ENCODE measurements at regions not wholly inside any gene's neighbourhood (a gene's known extent, or its start where the extent isn't known, plus 50 kb on each side); places are given as distances from the start of the nearest gene placed in this dataset.

DNA sequence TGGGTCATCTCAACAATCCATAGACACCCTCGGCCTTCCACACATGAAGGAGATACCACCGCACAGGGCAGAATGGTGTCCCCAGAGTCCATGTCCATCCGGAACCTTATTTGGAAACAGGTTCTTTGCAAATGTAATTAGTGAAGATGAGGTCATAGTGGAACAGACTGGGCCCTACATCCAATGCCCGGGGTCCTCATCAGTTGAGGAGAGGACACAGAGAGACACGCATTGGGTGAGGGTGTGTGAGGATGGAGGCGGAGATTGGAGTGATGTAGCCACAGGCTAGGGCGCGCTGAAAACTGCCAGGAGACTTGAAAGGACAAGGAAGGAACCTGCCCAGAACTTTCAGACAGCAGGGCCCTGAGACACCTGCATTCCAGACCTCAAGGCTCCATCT lies 169.4 kb downstream of the ENGASE start:
- no peak for DNase-seq (ENCODE audit: low read depth)
- TF ChIP-seq, protein P1, sequence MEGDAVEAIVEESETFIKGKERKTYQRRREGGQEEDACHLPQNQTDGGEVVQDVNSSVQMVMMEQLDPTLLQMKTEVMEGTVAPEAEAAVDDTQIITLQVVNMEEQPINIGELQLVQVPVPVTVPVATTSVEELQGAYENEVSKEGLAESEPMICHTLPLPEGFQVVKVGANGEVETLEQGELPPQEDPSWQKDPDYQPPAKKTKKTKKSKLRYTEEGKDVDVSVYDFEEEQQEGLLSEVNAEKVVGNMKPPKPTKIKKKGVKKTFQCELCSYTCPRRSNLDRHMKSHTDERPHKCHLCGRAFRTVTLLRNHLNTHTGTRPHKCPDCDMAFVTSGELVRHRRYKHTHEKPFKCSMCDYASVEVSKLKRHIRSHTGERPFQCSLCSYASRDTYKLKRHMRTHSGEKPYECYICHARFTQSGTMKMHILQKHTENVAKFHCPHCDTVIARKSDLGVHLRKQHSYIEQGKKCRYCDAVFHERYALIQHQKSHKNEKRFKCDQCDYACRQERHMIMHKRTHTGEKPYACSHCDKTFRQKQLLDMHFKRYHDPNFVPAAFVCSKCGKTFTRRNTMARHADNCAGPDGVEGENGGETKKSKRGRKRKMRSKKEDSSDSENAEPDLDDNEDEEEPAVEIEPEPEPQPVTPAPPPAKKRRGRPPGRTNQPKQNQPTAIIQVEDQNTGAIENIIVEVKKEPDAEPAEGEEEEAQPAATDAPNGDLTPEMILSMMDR (IDR thresholded peaks at IDR 0.05; ENCODE audit: control insufficient read depth, extremely low read depth, insufficient read depth), result no peak
- no peak overlapping the region for H3K4me3 ChIP-seq (ENCODE audit: low read depth, low read length)

DNA sequence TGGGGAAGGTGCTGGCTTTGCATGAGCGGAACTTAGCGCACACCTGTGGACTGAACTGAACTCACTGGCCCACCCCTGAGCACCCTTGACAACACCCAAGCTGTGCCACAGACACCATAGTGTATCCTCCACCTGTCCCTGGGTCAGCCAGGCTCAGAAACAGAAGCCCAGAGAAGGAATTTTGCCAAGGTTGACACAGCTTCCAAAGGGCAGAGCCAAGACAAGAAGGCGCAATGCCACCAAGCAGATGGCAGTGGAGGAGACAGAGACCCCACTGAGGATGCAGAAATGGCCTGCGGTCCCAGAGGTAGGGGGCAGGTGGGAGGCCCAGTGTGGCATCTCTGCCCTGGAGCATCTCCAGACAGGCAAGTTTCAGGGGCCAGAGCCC lies 169.0 kb downstream of the ENGASE start:
- DNase-seq (ENCODE audit: low read depth), result no peak
- H3K4me3 ChIP-seq (ENCODE audit: low read depth, low read length), result no peak overlapping the region
- TF ChIP-seq, protein P1 (IDR thresholded peaks at IDR 0.05; ENCODE audit: control insufficient read depth, extremely low read depth, insufficient read depth), result no peak

DNA sequence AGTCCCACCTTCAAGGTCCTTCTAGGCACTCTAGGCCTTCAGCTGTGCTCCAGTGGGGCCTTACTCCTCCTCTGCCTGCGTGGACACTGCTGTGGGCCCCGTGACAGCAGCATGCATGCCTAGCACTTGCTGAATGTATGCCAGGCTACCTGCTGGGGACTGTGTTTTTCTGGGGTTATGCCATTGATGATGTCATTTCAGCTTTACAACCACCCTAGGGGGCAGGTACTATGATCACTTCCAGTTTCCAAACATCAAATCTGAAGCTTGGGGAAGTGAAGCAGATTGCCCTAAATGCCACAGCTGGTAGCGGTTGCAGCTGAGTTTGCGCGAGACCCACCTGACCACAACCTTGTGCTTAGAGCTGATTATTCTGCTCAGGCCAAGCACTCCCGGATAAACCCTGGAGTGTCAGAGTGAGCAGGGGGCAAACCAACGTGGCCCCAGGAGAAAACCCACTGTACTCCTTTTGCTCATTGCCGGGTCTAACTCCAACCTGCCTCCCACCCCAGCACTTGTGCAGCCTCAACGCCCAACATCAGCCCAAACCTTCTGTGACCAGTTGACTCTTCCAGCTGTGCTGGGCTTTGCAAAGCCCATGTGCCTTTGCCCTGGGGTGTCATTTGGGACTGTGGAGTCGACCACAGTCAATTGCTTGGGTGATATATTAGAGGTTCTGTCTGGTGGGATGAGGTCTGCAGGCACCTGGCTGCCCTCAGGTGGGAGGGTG lies 168.4 kb downstream of the ENGASE start:
- no peak overlapping the region for H3K4me3 ChIP-seq (ENCODE audit: low read depth, low read length)
- TF ChIP-seq, protein P1 (IDR thresholded peaks at IDR 0.05; ENCODE audit: control insufficient read depth, extremely low read depth, insufficient read depth), result no peak
- no peak for DNase-seq (ENCODE audit: low read depth)

DNA sequence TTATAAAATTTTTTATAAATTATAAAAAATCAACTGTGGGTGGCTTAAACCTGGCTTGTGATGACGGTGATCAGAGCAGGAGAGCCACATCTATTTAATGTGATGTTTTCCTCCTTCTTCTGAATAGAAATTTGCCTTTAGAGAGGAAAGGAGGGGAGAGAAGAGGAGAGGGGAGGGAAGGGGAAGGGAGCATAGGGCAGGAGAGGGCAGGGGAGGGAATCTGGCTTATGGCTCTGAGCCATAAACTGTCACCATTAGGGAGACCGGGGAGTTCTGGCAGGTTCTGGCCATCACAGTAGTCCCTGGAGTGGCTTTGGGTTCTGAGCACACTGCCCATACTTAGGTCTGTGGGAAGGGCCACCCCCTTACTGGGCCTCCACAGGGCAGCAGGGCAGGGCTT lies 167.8 kb downstream of the ENGASE start:
- TF ChIP-seq, protein P1 (IDR thresholded peaks at IDR 0.05; ENCODE audit: control insufficient read depth, extremely low read depth, insufficient read depth), result no peak
- DNase-seq (ENCODE audit: low read depth), result no peak
- no peak overlapping the region for H3K4me3 ChIP-seq (ENCODE audit: low read depth, low read length)

DNA sequence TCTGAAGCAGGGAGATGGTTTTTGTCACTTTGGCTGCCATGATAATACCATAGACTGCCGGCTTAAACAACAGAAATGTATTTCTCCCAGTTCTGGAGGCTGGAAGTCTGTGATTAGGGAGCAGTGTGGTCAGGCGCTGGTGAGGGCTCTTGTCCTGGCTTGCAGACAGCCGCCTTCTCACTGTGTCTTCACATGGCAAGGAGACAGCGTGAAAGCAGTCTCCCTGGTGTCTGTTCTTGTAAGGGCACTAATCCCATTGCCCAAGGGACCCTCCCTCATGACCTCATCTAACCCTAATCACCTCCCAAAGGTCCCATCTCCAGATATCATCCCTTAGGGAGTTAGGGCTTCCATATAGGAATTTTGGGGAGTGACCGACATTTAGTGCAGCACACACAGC lies 167.0 kb downstream of the ENGASE start:
- DNase-seq (ENCODE audit: low read depth), result no peak
- H3K4me3 ChIP-seq (ENCODE audit: low read depth, low read length), result no peak overlapping the region

DNA sequence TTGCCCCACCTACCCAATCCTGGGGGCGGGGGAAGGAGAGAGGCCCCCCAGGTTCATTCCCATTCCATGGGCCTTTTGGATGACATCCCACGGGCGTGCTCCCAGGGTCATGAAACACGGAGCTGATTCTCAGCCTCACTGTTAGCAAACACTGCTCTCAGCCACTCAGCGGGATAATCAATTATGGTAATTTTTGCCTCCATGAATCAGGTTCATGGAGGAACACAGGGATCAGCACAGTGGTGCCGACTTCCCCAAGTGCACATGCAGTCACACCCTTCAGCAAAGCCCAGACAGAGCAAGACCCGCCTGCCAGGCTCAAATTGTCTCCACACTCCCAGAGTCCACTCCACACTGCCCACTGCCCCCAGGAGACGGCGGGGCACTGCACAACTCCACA lies 164.6 kb downstream of the ENGASE start:
- TF ChIP-seq, protein P1 (IDR thresholded peaks at IDR 0.05; ENCODE audit: control insufficient read depth, extremely low read depth, insufficient read depth), result no peak
- no peak overlapping the region for H3K4me3 ChIP-seq (ENCODE audit: low read depth, low read length)

More for the DNA sequence above, 167.0 kb downstream of the ENGASE start:
- TF ChIP-seq, protein P1 (IDR thresholded peaks at IDR 0.05; ENCODE audit: control insufficient read depth, extremely low read depth, insufficient read depth), result no peak

More for the DNA sequence above, 164.6 kb downstream of the ENGASE start:
- DNase-seq (ENCODE audit: low read depth), result no peak

All from LNCaP clone FGC (cell line).